ENCODE measurements at regions not wholly inside any gene's neighbourhood (a gene's known extent, or its start where the extent isn't known, plus 50 kb on each side); places are given as distances from the start of the nearest gene placed in this dataset.

GRCh38 chr1:102219463-102219862, 222.7 kb upstream of the OLFM3 start:
- TF ChIP-seq RCOR1 (IDR thresholded peaks at IDR 0.05; ENCODE audit: insufficient replicate concordance, low read length) (no peak), CTCF (conservative IDR thresholded peaks at IDR 0.05; ENCODE audit: low read depth, low read length) (no peak), POLR2A (IDR thresholded peaks at IDR 0.05; ENCODE audit: low read depth, low read length) (no peak), MXI1 (IDR thresholded peaks at IDR 0.05; ENCODE audit: borderline replicate concordance, low read depth, low read length) (no peak), RFX5 (IDR thresholded peaks at IDR 0.05; ENCODE audit: low read depth, low read length) (no peak), MAZ (IDR thresholded peaks at IDR 0.05; ENCODE audit: borderline replicate concordance, low read depth, low read length) (no peak), RAD21 (IDR thresholded peaks at IDR 0.05; ENCODE audit: low read length) (no peak), CEBPB (IDR thresholded peaks at IDR 0.05; ENCODE audit: low read depth, low read length) (no peak), SMC3 (IDR thresholded peaks at IDR 0.05; ENCODE audit: low read depth, low read length) (no peak), MAFK (IDR thresholded peaks at IDR 0.05; ENCODE audit: low read depth, low read length) (no peak)
